ENCODE measurements at regions not wholly inside any gene's neighbourhood (a gene's known extent, or its start where the extent isn't known, plus 50 kb on each side); places are given as distances from the start of the nearest gene placed in this dataset.

GRCh38 chr6:134436281-134436815 lies 118.4 kb upstream of the SGK1 start (continued):
- TF ChIP-seq SP1 (IDR thresholded peaks at IDR 0.05; ENCODE audit: low read depth, low read length) (no peak), E2F6 (IDR thresholded peaks at IDR 0.05) (no peak), POLR2A (IDR thresholded peaks at IDR 0.05; ENCODE audit: control extremely low read depth in 1 of 2, low read depth in 2 of 2, low read length in 2 of 2) (no peak), CBX5 (IDR thresholded peaks at IDR 0.05; ENCODE audit: low read depth, low read length) (no peak), GTF2F1 (IDR thresholded peaks at IDR 0.05; ENCODE audit: borderline replicate concordance, low read depth, low read length) (no peak)
